Astrocyte of the cerebellum (primary cell): ENCODE measurements at regions not wholly inside any gene's neighbourhood (a gene's known extent, or its start where the extent isn't known, plus 50 kb on each side); places are given as distances from the start of the nearest gene placed in this dataset.

Experiments used
- DNase-seq: peaks from one replicate; pipeline ENCODE4 v3.0.0-alpha.2; 2011; ENCODE audit warnings: low read depth
- H3K4me3 ChIP-seq: 2 replicates; pipeline ENCODE4 v1.5.1; 2011; ENCODE audit warnings: mild to moderate bottlenecking, low read depth, low read length, moderate library complexity
- CTCF ChIP-seq: IDR thresholded peaks from 2 replicates; pipeline ENCODE4 v1.5.1; 2012; ENCODE audit warnings: low read length, low read depth, moderate library complexity, mild to moderate bottlenecking; ENCODE audit errors: missing control alignments
- in situ Hi-C: cut with HindIII; loops from 2 replicates; pipeline ENCODE4 v1.10.0; 2017; ENCODE audit warnings: low sequenced_read_pairs

GRCh38 chr4:175511861-175512260 lies 300.2 kb downstream of the GPM6A start:
- no peak for TF ChIP-seq CTCF
- in situ Hi-C loops, result no loop called here
- no peak for DNase-seq
- no peak overlapping the region for H3K4me3 ChIP-seq

GRCh38 chr4:175514174-175514573 lies 297.9 kb downstream of the GPM6A start:
- no peak overlapping the region for H3K4me3 ChIP-seq
- DNase-seq, result no peak
- TF ChIP-seq CTCF, result no peak
- in situ Hi-C loops, result no loop called here

- H3K4me3 ChIP-seq, result no peak overlapping the region
- TF ChIP-seq CTCF, result no peak
- in situ Hi-C loops, result loop anchor here (25.0 kb wide), 1 partner anchor 1168 kb away; no protein-coding TSS in a partner anchor
- no peak for DNase-seq
Measured at GRCh38 chr4:175530655-175531054, 281.4 kb downstream of the GPM6A start.

- peak; percentile 44 for DNase-seq
- H3K4me3 ChIP-seq, result no peak overlapping the region
- TF ChIP-seq CTCF, result no peak
- in situ Hi-C loops, result loop anchor here (25.0 kb wide), 1 partner anchor 1169 kb away; no protein-coding TSS in a partner anchor
Measured at GRCh38 chr4:175531405-175532091, 280.5 kb downstream of the GPM6A start.

GRCh38 chr4:175536852-175537453 lies 275.1 kb downstream of the GPM6A start:
- H3K4me3 ChIP-seq, result no peak overlapping the region
- in situ Hi-C loops, result loop anchor here (25.0 kb wide), 1 partner anchor 1175 kb away; no protein-coding TSS in a partner anchor
- TF ChIP-seq CTCF, result peak; percentile 45
- peak; percentile 75 for DNase-seq

GRCh38 chr4:175539498-175539897 lies 272.6 kb downstream of the GPM6A start:
- DNase-seq, result no peak
- H3K4me3 ChIP-seq, result no peak overlapping the region
- TF ChIP-seq CTCF, result no peak
- in situ Hi-C loops, result loop anchor here (25.0 kb wide), 1 partner anchor 1177 kb away; no protein-coding TSS in a partner anchor
